K562 (cell line): ENCODE measurements at regions not wholly inside any gene's neighbourhood (a gene's known extent, or its start where the extent isn't known, plus 50 kb on each side); places are given as distances from the start of the nearest gene placed in this dataset.

Experiments used
- ATAC-seq: fragments of 200-7000 bp; cut with Tn5 transposase; 3 replicates; pipeline ENCODE4 v1.9.1; 2020; ENCODE audit warnings: moderate library complexity
- BruUV-seq: library from RNA; stranded (reverse); fragments of 400-500 nt; replicated peaks from 2 replicates; lab custom pipeline; 2021; lab: Mats Ljungman, UMichigan
- CTCF ChIA-PET: fragments of 300-600 bp; formaldehyde crosslinking; extraction: SDS; loops from one replicate; lab custom pipeline; 2021; ENCODE audit warnings: low intra/inter-chr PET ratio; lab: Yijun Ruan, JAX
- POLR2A ChIA-PET: fragments of 300-600, 350-650 bp; sonication (Branson Sonifier 250); formaldehyde crosslinking; extraction: SDS; loops from one replicate; lab custom pipeline; 2021; ENCODE audit warnings: antibody characterized with exemption, inconsistent platforms; lab: Yijun Ruan, JAX
- DNase-seq, 4 experiments: peaks; one replicate each; pipeline versions ENCODE4 v3.0.0 to v3.0.0-alpha.2; 2011 to 2018; ENCODE audit warnings: low spot score in 3 of 4, mixed read lengths in 3 of 4; ENCODE audit errors: extremely low read depth in 1 of 4
- FAIRE-seq: peaks from 2 replicates; lab custom pipeline; 2011; peaks lifted over from hg19 to GRCh38; lab: Jason Lieb, UNC
- H2AFZ ChIP-seq: 2 replicates; pipeline ENCODE4 v1.6.0; 2011; ENCODE audit warnings: low read depth, low read length, control low read depth, inconsistent platforms
- H3K27ac ChIP-seq: fragments of 200-600 bp; 3 replicates; pipeline ENCODE4 v1.8.0; 2011; ENCODE audit warnings: low read depth, mild to moderate bottlenecking, control low read depth, inconsistent platforms, low read length, moderate library complexity, mixed read lengths; ENCODE audit errors: extremely low read depth
- H3K27me3 ChIP-seq, 2 experiments: fragments of 300-600 bp in 1 of 2; 2 replicates in 1 of 2; 3 replicates in 1 of 2; pipeline versions ENCODE4 v1.6.0 to v1.8.0; 2011; ENCODE audit warnings: inconsistent platforms in 2 of 2, low read length in 2 of 2, mild to moderate bottlenecking in 1 of 2, mixed read lengths in 1 of 2, moderate library complexity in 1 of 2; ENCODE audit not compliant: control insufficient read depth in 2 of 2, insufficient read depth in 2 of 2
- H3K36me3 ChIP-seq: fragments of 300-600 bp; 3 replicates; pipeline ENCODE4 v1.8.0; 2011; ENCODE audit warnings: mild to moderate bottlenecking, low read length, inconsistent platforms; ENCODE audit not compliant: control insufficient read depth, insufficient read depth
- H3K4me1 ChIP-seq, 2 experiments: fragments of 200-600 bp in 1 of 2; replicated peaks in 1 of 2; 2 replicates in 1 of 2; 3 replicates in 1 of 2; pipeline versions ENCODE4 v1.5.1 to v1.8.0; 2011; ENCODE audit warnings: inconsistent platforms in 2 of 2, low read length in 2 of 2, mild to moderate bottlenecking in 1 of 2, mixed read lengths in 1 of 2, moderate library complexity in 1 of 2; ENCODE audit not compliant: control insufficient read depth in 2 of 2, insufficient read depth in 2 of 2
- H3K4me2 ChIP-seq: 2 replicates; pipeline ENCODE4 v1.6.1; 2011; ENCODE audit warnings: low read length, control low read depth, inconsistent platforms, mixed read lengths; ENCODE audit not compliant: insufficient read depth
- H3K4me3 ChIP-seq: fragments of 200-600 bp; sonication (generic), shearing (Covaris generic); 2 replicates; pipeline ENCODE4 v1.5.1; 2016; ENCODE audit warnings: control low read depth, inconsistent platforms
- H3K79me2 ChIP-seq: fragments of 200-600 bp; 3 replicates; pipeline ENCODE4 v1.8.0; 2011; ENCODE audit warnings: low read length, inconsistent platforms; ENCODE audit not compliant: control insufficient read depth, insufficient read depth
- H3K9ac ChIP-seq, 2 experiments: 2 replicates each; pipeline versions ENCODE4 v1.6.0 to v1.6.1; 2011; ENCODE audit warnings: low read depth in 2 of 2, low read length in 2 of 2, control low read depth in 1 of 2, inconsistent platforms in 1 of 2, mild to moderate bottlenecking in 1 of 2, mixed read lengths in 1 of 2; ENCODE audit not compliant: insufficient read depth in 1 of 2
- H3K9me1 ChIP-seq: one replicate; pipeline ENCODE4 v1.6.0; 2011; ENCODE audit warnings: inconsistent platforms, mild to moderate bottlenecking, low read length, moderate library complexity; ENCODE audit not compliant: control insufficient read depth, insufficient read depth
- H3K9me3 ChIP-seq: replicated peaks from 2 replicates; pipeline ENCODE4 v1.5.1; 2011; ENCODE audit warnings: low read depth, low read length, inconsistent platforms; ENCODE audit not compliant: control insufficient read depth, insufficient read depth
- H4K20me1 ChIP-seq: replicated peaks from 2 replicates; pipeline ENCODE4 v1.6.1; 2011; ENCODE audit warnings: low read length, inconsistent platforms, mixed read lengths; ENCODE audit not compliant: control insufficient read depth, insufficient read depth
- BRD4 ChIP-seq: fragments of 200-600 bp; sonication (generic); IDR thresholded peaks from 2 replicates; pipeline ENCODE4 v1.6.1; 2017; ENCODE audit warnings: inconsistent platforms
- FOXJ3 ChIP-seq: sonication (generic); formaldehyde crosslinking; IDR thresholded peaks from 2 replicates; pipeline ENCODE4 v1.4.0; 2020; ENCODE audit warnings: mild to moderate bottlenecking, missing genetic modification reagents
- HMG20A ChIP-seq: fragments of 450-650 bp; formaldehyde crosslinking; conservative IDR thresholded peaks from 2 replicates; pipeline ENCODE4 v1.4.0; 2020; ENCODE audit warnings: mild to moderate bottlenecking, mixed read lengths
- RBBP5 ChIP-seq: fragments of 200-600 bp; sonication (generic); IDR thresholded peaks from 2 replicates; pipeline ENCODE4 v1.6.1; 2012; ENCODE audit warnings: borderline replicate concordance, mild to moderate bottlenecking, low read length, control low read depth, inconsistent platforms; ENCODE audit not compliant: insufficient read depth, poor library complexity, severe bottlenecking
- TCF3 ChIP-seq: sonication (generic); formaldehyde crosslinking; IDR thresholded peaks from 2 replicates; pipeline ENCODE4 v1.4.0; 2020; ENCODE audit warnings: mild to moderate bottlenecking, missing genetic modification reagents
- ZNF311 ChIP-seq: fragments of 250-450 bp; sonication (Bioruptor Pico); IDR thresholded peaks from 2 replicates; pipeline ENCODE4 v1.4.0; 2020; ENCODE audit warnings: mild to moderate bottlenecking, moderate library complexity
- WGBS: fragments of 100-300 bp; shearing (Covaris generic); methylation state at CpG from one replicate; pipeline ENCODE4 v1.1.6; 2016; ENCODE audit warnings: low coverage, mixed read lengths; ENCODE audit not compliant: insufficient coverage; ENCODE audit errors: missing lambda C conversion rate; 5-methylcytosine and 5-hydroxymethylcytosine counted together
- in situ Hi-C: fragments of 300-500 bp; cut with MboI; formaldehyde crosslinking; loops from 4 replicates; pipeline ENCODE4 v1.15.0; 2018; ENCODE audit warnings: inconsistent platforms, mixed read lengths
- intact Hi-C: fragments of 100-400 bp; cut with micrococcal nuclease; formaldehyde crosslinking; loops from 2 replicates; pipeline ENCODE4 v1.14.2; 2022
- TF ChIP-seq, protein P1 (sequence below): fragments of 450-650 bp; IDR thresholded peaks from 2 replicates; pipeline ENCODE4 v1.6.1; 2016; ENCODE audit warnings: low read depth
- TF ChIP-seq, protein P2 (sequence below): sonication (generic); formaldehyde crosslinking; IDR thresholded peaks from 2 replicates; pipeline ENCODE4 v1.8.0; 2022; ENCODE audit warnings: missing genetic modification reagents, mild to moderate bottlenecking, moderate library complexity, borderline replicate concordance

DNA sequence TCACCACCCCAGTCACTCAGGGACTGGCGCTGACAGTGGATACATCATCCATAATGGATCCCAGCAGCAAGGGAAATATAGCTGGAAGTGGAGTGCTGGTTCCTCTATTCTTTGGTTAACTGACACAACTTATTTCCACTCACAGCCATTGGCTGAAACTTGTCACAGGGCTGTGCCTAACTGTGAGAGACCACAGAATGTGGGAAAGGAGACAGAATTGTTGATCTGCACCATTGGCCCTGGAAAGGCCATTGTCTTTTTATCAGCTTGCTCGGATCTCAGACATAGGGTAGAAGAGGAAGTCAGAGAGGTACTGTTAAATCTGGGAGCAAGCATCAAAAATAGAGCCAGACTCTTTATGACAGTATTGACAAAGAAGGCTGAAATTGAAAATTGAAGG is 451.3 kb downstream of the AJAP1 start:
- Histone ChIP-seq H3K27me3 (no peaks in the 10 kb centered on the region), H3K36me3 (no peaks in the 10 kb centered on the region), H4K20me1 (no peaks in the 10 kb centered on the region), H3K4me3 (no peak overlapping the region), H3K4me2 (no peak overlapping the region), H3K9me1 (no peaks in the 10 kb centered on the region), H3K79me2 (no peaks in the 10 kb centered on the region), H3K9me3 (no peaks in the 10 kb centered on the region), H3K9ac (no peak overlapping the region), H3K4me1 (no peaks in the 10 kb centered on the region), H2AFZ (no peak overlapping the region), H3K27ac (no peak overlapping the region)
- in situ Hi-C loops: no loop called here
- FAIRE-seq (no peak), ATAC-seq (no peak), DNase-seq (no peak)
- TF ChIP-seq, protein P1, sequence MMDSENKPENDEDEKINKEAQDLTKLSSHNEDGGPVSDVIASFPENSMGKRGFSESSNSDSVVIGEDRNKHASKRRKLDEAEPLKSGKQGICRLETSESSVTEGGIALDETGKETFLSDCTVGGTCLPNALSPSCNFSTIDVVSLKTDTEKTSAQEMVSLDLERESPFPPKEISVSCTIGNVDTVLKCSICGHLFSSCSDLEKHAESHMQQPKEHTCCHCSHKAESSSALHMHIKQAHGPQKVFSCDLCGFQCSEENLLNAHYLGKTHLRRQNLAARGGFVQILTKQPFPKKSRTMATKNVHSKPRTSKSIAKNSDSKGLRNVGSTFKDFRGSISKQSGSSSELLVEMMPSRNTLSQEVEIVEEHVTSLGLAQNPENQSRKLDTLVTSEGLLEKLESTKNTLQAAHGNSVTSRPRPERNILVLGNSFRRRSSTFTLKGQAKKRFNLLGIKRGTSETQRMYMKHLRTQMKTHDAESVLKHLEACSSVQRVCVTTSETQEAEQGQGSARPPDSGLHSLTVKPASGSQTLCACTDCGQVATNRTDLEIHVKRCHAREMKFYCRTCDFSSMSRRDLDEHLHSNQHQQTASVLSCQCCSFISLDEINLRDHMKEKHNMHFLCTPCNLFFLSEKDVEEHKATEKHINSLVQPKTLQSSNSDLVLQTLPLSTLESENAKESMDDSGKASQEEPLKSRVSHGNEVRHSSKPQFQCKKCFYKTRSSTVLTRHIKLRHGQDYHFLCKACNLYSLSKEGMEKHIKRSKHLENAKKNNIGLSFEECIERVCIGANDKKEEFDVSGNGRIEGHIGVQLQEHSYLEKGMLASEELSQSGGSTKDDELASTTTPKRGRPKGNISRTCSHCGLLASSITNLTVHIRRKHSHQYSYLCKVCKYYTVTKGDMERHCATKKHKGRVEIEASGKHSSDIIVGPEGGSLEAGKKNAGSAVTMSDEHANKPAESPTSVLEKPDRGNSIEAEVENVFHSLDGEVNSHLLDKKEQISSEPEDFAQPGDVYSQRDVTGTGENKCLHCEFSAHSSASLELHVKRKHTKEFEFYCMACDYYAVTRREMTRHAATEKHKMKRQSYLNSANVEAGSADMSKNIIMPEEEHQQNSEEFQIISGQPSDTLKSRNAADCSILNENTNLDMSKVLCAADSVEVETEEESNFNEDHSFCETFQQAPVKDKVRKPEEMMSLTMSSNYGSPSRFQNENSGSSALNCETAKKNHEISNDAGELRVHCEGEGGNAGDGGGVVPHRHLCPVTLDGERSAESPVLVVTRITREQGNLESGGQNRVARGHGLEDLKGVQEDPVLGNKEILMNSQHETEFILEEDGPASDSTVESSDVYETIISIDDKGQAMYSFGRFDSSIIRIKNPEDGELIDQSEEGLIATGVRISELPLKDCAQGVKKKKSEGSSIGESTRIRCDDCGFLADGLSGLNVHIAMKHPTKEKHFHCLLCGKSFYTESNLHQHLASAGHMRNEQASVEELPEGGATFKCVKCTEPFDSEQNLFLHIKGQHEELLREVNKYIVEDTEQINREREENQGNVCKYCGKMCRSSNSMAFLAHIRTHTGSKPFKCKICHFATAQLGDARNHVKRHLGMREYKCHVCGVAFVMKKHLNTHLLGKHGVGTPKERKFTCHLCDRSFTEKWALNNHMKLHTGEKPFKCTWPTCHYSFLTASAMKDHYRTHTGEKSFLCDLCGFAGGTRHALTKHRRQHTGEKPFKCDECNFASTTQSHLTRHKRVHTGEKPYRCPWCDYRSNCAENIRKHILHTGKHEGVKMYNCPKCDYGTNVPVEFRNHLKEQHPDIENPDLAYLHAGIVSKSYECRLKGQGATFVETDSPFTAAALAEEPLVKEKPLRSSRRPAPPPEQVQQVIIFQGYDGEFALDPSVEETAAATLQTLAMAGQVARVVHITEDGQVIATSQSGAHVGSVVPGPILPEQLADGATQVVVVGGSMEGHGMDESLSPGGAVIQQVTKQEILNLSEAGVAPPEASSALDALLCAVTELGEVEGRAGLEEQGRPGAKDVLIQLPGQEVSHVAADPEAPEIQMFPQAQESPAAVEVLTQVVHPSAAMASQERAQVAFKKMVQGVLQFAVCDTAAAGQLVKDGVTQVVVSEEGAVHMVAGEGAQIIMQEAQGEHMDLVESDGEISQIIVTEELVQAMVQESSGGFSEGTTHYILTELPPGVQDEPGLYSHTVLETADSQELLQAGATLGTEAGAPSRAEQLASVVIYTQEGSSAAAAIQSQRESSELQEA: no peak
- no peak for TF ChIP-seq TCF3 (CRISPR knock-in tag)
- no peak for TF ChIP-seq RBBP5
- TF ChIP-seq ZNF311: no peak
- TF ChIP-seq, protein P2, sequence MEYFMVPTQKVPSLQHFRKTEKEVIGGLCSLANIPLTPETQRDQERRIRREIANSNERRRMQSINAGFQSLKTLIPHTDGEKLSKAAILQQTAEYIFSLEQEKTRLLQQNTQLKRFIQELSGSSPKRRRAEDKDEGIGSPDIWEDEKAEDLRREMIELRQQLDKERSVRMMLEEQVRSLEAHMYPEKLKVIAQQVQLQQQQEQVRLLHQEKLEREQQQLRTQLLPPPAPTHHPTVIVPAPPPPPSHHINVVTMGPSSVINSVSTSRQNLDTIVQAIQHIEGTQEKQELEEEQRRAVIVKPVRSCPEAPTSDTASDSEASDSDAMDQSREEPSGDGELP (CRISPR knock-in tag): no peak
- no peak for TF ChIP-seq FOXJ3 (CRISPR knock-in tag)
- TF ChIP-seq BRD4: no peak
- no peak for TF ChIP-seq HMG20A (CRISPR knock-in tag)
- POLR2A ChIA-PET: no interaction called here
- WGBS: 0% methylated on average over 2 of the region's 2 CpGs
- no TSS peak for BruUV-seq
- CTCF ChIA-PET: no interaction called here
- intact Hi-C loops: no loop called here
